ENCODE measurements at regions not wholly inside any gene's neighbourhood (a gene's known extent, or its start where the extent isn't known, plus 50 kb on each side); places are given as distances from the start of the nearest gene placed in this dataset.
"Not testable (repeated sequence)": the region's sequence is repeated elsewhere in the genome, so short reads cannot be mapped to it uniquely, and the experiment has no call there.

DNA sequence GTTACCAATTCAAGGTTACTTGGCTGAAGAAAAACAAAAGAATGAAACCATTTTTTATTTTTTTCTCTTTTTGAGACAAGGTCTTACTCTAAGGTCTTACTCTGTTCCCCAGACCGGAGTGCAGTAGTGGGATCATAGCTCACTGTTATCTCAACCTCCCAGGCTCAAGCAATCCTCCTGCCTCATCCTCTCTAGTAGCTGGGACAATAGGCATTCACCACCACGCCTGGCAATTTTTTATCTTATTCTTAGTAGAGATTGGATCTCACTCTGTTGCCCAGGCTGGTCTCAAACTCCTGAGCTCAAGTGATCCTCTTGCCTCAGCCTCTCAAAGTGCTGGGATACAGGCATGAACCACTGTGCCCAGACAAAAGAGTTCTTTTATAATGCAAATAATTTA, 3732.0 kb upstream of the OR11H1 start:
- DNase-seq (ENCODE audit: low read depth) = not testable (repeated sequence)

- DNase-seq (ENCODE audit: low read depth) = not testable (repeated sequence)
These were observed 3712.5 kb upstream of the OR11H1 start for GRCh38 chr22:11815481-11815880.

DNA sequence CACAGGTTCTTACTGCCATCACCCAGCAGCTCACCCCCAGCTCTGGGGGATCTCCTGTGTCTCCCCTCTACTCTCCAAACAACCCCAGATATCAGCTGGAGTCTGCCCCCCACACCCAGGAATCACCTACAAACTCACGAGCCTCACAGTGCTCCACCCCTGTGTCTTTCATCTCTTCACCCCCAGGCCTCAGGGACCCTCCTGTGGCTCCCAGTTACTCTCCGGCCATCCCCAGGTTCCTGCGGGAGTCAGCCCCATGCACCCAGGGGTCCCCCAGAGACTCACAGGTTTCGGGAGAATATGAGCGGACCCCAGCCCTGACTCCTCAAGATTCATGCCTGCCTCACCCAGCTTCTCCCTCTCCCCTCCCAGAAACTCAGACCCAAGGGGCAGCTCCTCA, 3709.1 kb upstream of the OR11H1 start:
- not testable (repeated sequence) for DNase-seq (ENCODE audit: low read depth)

DNA sequence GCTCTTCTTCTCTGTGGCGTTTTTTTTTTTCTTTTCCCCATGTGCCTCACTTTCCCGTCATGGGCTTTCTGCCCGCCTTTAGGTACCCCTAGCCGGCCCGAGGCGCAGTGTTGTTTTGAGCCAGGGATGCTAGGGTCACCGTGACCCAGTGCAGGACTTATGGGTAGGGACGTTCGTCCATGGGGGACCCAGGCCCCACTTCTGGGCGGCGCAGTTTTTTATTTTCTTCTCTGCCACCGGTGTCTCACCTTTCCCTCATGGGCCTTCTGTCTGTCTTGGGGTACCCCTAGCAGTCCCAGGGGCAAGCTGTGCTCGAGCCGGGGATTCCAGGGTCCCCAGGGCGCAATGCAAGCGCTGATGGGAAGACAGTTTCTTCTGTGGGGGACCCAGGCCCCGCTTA, 3705.7 kb upstream of the OR11H1 start:
- not testable (repeated sequence) for DNase-seq (ENCODE audit: low read depth)

- DNase-seq (ENCODE audit: low read depth) = not testable (repeated sequence)
These were observed 3703.0 kb upstream of the OR11H1 start for GRCh38 chr22:11825009-11825408.

GRCh38 chr22:11826000-11826399, 3702.0 kb upstream of the OR11H1 start:
- not testable (repeated sequence) for DNase-seq (ENCODE audit: low read depth)

- DNase-seq (ENCODE audit: low read depth) = peak; percentile 0
These were observed 3698.6 kb upstream of the OR11H1 start for GRCh38 chr22:11829426-11829825.
